Mucosa of gallbladder (tissue), 1 donor: ENCODE measurements at regions not wholly inside any gene's neighbourhood (a gene's known extent, or its start where the extent isn't known, plus 50 kb on each side); places are given as distances from the start of the nearest gene placed in this dataset.
"Not testable (repeated sequence)": the region's sequence is repeated elsewhere in the genome, so short reads cannot be mapped to it uniquely, and the experiment has no call there.

ENCODE experiments used
- DNase-seq: peaks from one replicate; pipeline ENCODE4 v3.0.0-alpha.2; 2020; ENCODE audit warnings: low spot score
- donor health status: DM: no; HTN: no; CAD: no.

DNA sequence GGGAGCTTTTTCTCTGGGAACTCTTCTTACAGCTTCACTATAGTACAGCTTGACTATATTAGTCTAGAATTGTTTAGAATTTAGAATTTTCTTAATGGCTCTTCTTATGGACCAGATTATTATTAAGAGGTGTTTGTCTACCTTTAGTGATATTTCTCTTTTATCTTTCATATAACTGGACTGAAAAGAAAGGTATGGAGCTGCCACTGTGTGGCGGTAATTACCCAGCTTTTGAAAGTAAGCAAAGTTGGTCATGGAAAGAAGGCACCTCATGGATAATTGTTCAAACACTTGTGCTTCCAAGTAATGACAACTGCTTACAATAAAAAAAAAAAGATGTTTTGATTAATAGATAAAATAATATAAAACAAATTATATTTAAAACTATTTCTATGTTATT, 1112.5 kb downstream of the TECRL start:
- DNase-seq, result no peak

- DNase-seq, result no peak
These were observed 1133.8 kb downstream of the TECRL start for GRCh38 chr4:63275491-63275890.

DNA sequence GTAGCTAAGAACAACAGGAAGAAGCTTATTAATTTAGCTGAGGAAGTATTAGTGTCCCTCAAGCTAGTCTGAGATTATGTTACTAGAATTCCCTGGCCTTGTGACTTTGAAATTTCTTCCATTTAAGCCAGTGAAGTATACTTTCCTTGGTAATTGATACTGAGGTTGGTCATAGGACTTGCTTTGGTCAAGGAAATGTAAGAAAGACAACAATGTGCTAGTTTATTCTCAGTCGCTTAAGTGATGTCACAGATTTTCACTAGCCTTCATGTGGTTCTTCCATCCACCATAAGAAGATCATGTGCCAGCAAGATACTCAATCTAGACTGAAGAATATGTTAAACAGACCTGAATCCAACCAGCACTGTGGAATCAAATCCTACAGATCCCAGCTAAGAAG, 1140.1 kb downstream of the TECRL start:
- no peak for DNase-seq

- no peak for DNase-seq
These were observed 1175.6 kb downstream of the TECRL start for GRCh38 chr4:63233671-63234070.

- no peak for DNase-seq
These were observed 1177.2 kb downstream of the TECRL start for GRCh38 chr4:63232058-63232457.

DNA sequence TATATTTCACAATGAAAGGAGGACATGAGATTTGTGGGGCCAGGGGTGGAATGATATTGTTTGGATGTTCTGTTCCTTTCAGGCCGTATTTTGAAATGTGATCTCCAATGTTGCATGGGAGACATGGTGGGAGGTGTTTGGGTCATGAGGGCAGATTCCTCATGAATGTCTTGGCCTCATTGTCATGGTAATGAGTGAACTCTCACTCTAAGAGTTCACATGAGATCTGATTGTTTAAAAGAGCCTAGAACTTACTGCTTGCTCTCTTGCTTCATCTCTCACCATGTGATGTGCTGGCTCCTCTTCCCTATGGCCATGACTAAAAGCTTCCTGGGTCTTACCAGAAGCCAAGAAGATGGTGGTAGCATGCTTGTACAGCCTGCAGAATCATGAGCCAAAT, 1183.0 kb downstream of the TECRL start:
- no peak for DNase-seq

- DNase-seq, result no peak
These were observed 1186.8 kb downstream of the TECRL start for GRCh38 chr4:63222466-63222865.

GRCh38 chr4:63221477-63221876, 1187.8 kb downstream of the TECRL start:
- no peak for DNase-seq

DNA sequence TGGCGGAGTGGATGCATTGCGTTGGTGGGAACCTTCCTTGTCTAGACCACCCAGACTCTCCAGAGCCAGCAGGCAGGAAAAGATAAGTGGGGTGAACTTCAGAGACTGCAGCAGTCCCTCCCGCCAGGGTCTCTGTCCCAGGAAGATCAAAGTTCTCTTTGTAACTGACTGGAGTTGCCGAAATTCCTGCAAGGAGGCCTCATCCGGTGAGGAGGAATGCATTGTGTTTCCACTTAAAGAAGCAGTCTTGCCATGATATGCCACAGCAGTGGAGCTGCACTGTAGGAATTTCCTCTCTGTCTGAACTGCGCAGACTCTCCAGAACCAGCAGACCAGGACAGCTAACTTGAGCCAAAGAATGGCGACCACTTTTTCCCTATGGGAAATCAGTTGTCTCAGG, 1190.4 kb downstream of the TECRL start:
- DNase-seq, result no peak

GRCh38 chr4:63214076-63214475, 1195.2 kb downstream of the TECRL start:
- DNase-seq, result no peak

- no peak for DNase-seq
These were observed 1197.3 kb downstream of the TECRL start for GRCh38 chr4:63211776-63212479.

- no peak for DNase-seq
These were observed 1197.9 kb downstream of the TECRL start for GRCh38 chr4:63211375-63211774.

GRCh38 chr4:63193029-63193428, 1216.2 kb downstream of the TECRL start:
- DNase-seq, result not testable (repeated sequence)

DNA sequence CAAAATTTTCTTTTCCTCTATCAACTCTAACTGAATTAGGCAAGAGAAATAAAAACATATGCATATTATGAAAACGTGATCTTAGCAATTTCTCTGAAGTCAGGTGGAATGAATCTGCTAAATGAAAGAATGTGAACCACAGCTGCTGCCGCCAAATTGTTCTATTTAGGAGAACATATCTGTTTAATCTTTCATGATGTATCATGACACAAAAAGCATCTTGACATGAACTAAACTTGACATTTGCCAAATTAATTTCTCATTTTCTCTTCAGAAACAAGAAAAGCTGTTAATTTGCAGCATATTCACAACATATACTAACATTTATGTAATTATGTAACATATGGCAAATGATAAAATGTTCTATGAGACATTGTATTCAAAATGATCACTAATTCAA, 1237.9 kb downstream of the TECRL start:
- no peak for DNase-seq

DNA sequence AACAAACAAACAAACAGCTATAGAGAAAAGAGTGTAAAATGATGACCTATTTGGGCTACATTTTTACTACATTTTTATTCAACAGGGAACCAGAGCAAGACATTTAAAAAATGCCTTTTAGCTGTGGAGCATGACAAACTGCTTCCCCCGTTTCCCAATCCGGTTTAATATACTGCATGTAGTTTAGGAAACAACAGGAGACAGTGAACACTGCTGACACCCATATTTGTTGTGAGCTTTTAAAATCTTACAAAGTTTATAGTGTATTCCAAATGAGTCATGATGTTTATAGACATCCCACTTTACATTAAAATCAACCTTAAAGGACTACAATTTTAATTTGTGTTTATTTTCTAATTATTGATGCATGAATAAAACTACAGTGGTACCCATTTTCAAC, 1238.3 kb downstream of the TECRL start:
- DNase-seq, result no peak

DNA sequence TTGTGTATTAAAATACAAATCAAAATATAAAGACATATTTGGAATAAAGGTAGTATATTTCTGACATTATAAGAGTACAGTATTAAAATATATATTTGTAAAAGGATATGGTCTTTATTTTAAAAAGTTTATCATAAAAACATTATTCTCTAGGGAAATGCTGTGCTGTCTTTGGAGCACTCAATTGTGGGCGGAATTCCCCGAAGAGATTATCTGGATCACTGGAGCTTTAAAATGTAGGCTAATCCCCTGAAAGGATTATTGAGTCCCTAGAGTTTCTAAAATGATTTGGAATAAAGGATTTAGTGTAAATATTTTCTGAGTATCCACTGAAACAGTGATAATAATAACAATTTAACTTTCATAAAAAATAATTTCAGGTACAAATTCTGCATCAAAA, 1239.4 kb downstream of the TECRL start:
- DNase-seq, result no peak

- DNase-seq, result no peak
These were observed 1253.7 kb downstream of the TECRL start for GRCh38 chr4:63155561-63155960.

GRCh38 chr4:63123441-63123840, 1285.8 kb downstream of the TECRL start:
- DNase-seq, result no peak

GRCh38 chr4:63122955-63123354, 1286.3 kb downstream of the TECRL start:
- DNase-seq, result no peak

DNA sequence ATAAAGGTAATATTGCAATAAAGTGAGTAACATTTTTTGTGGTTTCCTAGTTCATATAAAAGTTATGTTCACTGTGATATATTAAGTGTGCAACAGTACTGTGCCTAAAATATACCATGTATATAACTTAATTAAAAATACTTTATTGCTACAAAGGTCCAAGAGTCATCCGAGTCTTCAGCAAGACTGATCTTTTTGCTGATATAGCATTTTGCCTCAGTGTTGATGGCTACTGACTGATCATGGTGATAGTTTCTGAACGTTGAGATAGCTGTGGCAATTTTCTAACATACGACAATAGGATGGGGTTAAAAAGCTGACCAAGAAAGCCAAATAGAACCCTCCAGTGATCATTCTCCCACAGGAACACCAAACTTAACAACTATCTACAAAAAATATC, 1302.7 kb downstream of the TECRL start:
- no peak for DNase-seq

DNA sequence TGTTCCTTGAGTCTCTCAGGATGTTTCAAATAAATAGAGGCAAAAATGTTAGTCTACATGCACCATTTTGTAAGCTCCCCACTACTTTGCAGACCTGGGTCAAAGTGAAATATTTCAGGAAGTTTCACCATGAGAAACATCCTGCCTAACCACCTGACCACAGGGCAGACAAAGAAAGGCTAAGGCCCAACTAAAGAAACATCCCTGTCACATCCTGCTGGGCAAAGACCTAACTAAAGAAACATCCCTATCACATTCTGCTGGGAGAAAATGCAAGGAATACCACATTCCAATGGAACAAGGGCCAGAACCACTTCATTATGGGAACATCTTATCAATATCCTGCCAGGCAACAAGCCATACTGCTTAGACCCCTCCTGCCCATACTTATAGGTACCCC, 1303.4 kb downstream of the TECRL start:
- no peak for DNase-seq

DNA sequence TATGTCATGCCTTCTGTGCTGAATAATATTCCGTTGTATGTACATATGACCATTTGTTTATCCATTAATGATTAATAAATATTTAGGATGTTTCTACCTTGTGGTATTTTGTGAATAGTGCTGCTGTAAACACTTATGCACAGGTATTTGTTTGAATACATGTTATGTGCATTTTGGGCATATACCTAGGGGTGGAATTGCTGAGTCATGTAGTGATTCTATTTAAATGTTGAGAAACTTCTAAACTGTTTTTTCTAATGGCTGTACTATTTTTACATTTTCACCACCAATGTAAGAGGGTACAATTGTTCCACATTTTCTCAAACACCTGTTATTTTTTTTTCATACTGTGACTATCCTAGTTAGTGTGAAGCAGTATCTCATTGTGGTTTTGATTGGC, 1318.6 kb downstream of the TECRL start:
- no peak for DNase-seq

DNA sequence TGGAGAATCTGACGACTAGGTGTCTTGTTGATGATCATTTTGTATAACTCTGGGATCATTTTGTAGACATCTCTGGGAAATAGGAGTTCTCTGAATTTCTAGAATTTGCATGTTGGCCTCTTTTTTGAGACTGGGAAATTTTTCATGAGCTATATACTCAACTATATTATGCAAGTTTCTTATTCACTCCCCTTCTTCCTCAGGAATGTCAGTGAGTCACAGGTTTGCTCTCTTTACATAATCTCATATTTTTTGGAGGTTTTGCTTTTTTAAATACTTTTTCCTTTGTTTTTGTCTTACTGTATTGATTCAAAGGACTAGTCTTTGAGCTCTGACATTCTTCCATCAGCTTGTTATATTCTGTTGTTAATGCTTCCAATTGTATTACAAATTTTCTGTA, 1324.2 kb downstream of the TECRL start:
- no peak for DNase-seq

DNA sequence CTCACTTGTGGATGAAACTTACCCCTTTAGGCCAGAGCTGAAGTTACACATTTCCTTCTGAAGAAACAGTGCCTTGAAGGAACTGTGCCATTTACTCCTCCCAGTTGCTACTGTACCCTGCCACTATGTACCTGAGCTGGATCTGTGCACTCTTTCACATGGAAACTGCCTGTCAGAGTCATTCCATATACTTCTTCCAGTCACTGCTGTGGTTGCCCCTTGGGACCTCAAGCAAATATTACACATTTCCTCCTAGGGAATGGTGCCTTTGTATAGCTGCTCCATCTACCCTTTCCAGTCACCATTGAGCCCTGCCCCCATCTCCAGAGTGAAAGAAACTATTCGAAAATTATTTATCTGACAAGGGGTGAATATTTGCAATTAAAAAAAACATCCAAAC, 1328.3 kb downstream of the TECRL start:
- no peak for DNase-seq
